ENCODE measurements at regions not wholly inside any gene's neighbourhood (a gene's known extent, or its start where the extent isn't known, plus 50 kb on each side); places are given as distances from the start of the nearest gene placed in this dataset.

DNA sequence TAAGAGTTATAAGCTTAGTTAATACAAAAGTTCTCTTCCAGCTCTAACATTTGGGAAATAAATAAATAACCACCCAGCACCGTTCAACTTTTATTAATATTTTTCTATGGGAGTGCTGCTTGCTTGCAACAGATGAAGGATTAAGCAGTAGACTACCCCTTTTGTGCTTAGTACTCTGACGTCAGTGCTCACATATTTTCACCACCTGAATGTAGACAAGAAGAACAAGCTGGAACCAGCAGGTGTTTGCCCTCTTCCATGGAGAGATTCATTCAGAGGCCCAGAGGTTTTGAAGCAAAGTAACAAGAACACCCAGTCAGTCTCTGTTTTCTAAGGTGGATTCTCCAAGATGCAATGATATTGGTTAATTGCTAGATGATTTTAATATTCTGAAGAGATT lies 307.1 kb upstream of the PIK3C3 start:
- Histone ChIP-seq H3K79me1 (ENCODE audit: low read depth, low read length) (no peaks in the 10 kb centered on the region), H2BK15ac (ENCODE audit: low read length) (no peak overlapping the region), H4K8ac (ENCODE audit: low read depth, low read length) (no peak overlapping the region), H3K4ac (ENCODE audit: low read length) (no peak overlapping the region), H3K36me3 (replicated peaks in 1 of 2; ENCODE audit: control insufficient read depth in 2 of 2, insufficient read depth in 2 of 2, low read length in 2 of 2) (no peaks in the 10 kb centered on the region), H3K14ac (ENCODE audit: low read length) (no peak overlapping the region), H3K4me1 (ENCODE audit: control insufficient read depth in 2 of 2, insufficient read depth in 1 of 2, low read depth in 1 of 2, low read length in 2 of 2) (no peaks in the 10 kb centered on the region), H3K4me3 (ENCODE audit: low read length in 2 of 2) (no peak overlapping the region), H2BK5ac (ENCODE audit: low read length) (no peak overlapping the region), H3K9me3 (replicated peaks in 1 of 2; ENCODE audit: control insufficient read depth in 2 of 2, insufficient read depth in 1 of 2, low read depth in 1 of 2, low read length in 2 of 2) (no peaks in the 10 kb centered on the region), H3K4me2 (ENCODE audit: insufficient read depth, low read length, poor library complexity, severe bottlenecking) (no peak overlapping the region), H2BK120ac (ENCODE audit: low read depth, low read length) (no peak overlapping the region), H2AK5ac (ENCODE audit: low read depth, low read length) (no peak overlapping the region), H3K27me3 (ENCODE audit: control insufficient read depth in 3 of 3, insufficient read depth in 3 of 3, low read depth in 1 of 3, low read length in 3 of 3) (no peaks in the 10 kb centered on the region), H2AFZ (ENCODE audit: low read length) (no peak overlapping the region), H3K9ac (ENCODE audit: low read depth, low read length, poor library complexity) (no peak overlapping the region), H4K91ac (ENCODE audit: low read depth, low read length, poor library complexity) (no peak overlapping the region), H2BK12ac (ENCODE audit: low read length) (no peak overlapping the region), H3K23ac (ENCODE audit: low read depth, low read length, poor library complexity) (no peak overlapping the region), H3K27ac (replicated peaks; ENCODE audit: low read length) (no peak overlapping the region), H3K18ac (ENCODE audit: low read length) (no peak overlapping the region)
- no CpG with 5 or more reads among the region's 2 CpGs for WGBS, 2 donors (ENCODE audit: extremely low coverage in 2 of 2, insufficient read length in 2 of 2, insufficient replicate concordance in 1 of 2)
- no peak for DNase-seq (ENCODE audit: low spot score)

DNA sequence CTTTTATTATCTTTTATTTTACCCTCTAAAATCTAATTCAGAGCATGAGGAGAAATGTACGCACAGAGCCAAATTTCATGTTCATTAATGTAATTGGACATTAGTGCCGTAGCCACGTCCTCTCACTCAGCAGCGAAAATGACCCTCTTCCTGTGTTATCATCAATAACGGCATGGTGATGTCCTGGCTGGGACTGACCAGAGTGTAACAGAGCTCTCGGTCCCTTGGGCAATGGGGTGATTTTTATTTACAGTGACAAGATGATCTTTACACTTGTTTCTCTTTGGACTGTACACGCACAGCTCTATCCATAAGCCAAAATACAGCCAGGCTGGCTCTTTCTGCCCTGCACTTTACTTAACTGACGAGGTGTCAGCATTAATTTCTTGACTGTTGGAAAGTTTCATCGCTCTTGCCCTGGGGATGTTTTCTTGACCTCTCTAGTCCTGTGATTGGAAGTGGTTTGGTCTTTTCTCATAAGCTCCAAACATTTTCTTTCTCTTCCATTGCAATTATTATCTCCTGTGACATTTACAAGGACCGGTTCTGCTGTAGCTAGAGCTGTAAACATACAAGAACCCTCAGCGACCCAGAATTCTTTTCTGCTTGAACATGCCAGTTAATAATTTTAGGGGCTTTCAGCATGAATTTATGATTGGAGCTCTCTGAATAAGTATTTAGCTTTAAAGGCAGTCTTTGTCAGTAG lies 308.0 kb upstream of the PIK3C3 start:
- Histone ChIP-seq H3K27me3 (ENCODE audit: control insufficient read depth in 3 of 3, insufficient read depth in 3 of 3, low read depth in 1 of 3, low read length in 3 of 3) (no peaks in the 10 kb centered on the region), H3K4ac (ENCODE audit: low read length) (no peak overlapping the region), H3K9me3 (replicated peaks in 1 of 2; ENCODE audit: control insufficient read depth in 2 of 2, insufficient read depth in 1 of 2, low read depth in 1 of 2, low read length in 2 of 2) (no peaks in the 10 kb centered on the region), H3K4me3 (ENCODE audit: low read length in 2 of 2) (no peak overlapping the region), H3K14ac (ENCODE audit: low read length) (no peak overlapping the region), H2BK5ac (ENCODE audit: low read length) (no peak overlapping the region), H3K79me1 (ENCODE audit: low read depth, low read length) (no peaks in the 10 kb centered on the region), H2BK120ac (ENCODE audit: low read depth, low read length) (no peak overlapping the region), H2AFZ (ENCODE audit: low read length) (no peak overlapping the region), H3K4me2 (ENCODE audit: insufficient read depth, low read length, poor library complexity, severe bottlenecking) (no peak overlapping the region), H3K4me1 (ENCODE audit: control insufficient read depth in 2 of 2, insufficient read depth in 1 of 2, low read depth in 1 of 2, low read length in 2 of 2) (no peaks in the 10 kb centered on the region), H3K27ac (replicated peaks; ENCODE audit: low read length) (no peak overlapping the region), H3K23ac (ENCODE audit: low read depth, low read length, poor library complexity) (no peak overlapping the region), H3K36me3 (replicated peaks in 1 of 2; ENCODE audit: control insufficient read depth in 2 of 2, insufficient read depth in 2 of 2, low read length in 2 of 2) (no peaks in the 10 kb centered on the region), H3K9ac (ENCODE audit: low read depth, low read length, poor library complexity) (no peak overlapping the region), H2AK5ac (ENCODE audit: low read depth, low read length) (no peak overlapping the region), H4K8ac (ENCODE audit: low read depth, low read length) (no peak overlapping the region), H3K18ac (ENCODE audit: low read length) (no peak overlapping the region), H2BK15ac (ENCODE audit: low read length) (no peak overlapping the region), H4K91ac (ENCODE audit: low read depth, low read length, poor library complexity) (no peak overlapping the region), H2BK12ac (ENCODE audit: low read length) (no peak overlapping the region)
- no CpG with 5 or more reads among the region's 11 CpGs for WGBS, 2 donors (ENCODE audit: extremely low coverage in 2 of 2, insufficient read length in 2 of 2, insufficient replicate concordance in 1 of 2)
- no peak for DNase-seq (ENCODE audit: low spot score)

DNA sequence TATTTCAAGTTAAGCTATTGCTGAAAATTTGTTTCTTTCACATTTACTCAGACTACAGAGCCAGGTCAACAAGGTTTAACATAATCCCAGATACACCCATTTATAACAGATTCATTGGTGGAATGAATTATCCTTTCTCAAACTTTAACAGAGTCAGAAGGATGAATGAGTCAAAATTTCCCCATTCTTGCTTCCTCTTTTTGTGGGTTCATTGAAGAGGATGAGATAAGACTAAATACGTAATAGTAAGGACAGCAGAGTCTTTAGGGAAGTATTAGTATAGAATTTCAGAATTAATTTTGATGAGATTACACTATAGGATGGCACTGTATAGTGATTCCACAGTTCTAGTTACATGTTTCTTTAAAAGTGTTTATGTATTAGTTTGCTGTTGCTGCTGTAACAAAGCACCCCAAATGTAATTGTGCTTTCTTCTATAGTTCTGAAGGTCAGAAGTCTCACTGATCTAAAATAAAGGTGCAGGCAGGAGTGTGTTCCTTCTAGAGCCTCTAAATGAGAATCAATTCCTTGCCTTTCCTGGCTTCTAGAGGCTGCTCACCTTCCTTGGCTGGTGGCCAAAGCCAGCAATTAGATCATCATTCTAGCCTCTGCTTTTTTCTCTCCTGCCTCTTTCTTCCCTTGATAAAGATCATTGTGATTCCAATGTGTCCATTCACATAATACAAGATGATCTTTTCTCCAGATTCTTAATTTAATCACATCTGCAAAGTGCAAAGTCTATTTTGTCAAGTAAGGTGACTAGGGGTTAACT lies 309.3 kb upstream of the PIK3C3 start:
- no CpG with 5 or more reads among the region's 1 CpG for WGBS, 2 donors (ENCODE audit: extremely low coverage in 2 of 2, insufficient read length in 2 of 2, insufficient replicate concordance in 1 of 2)
- H2AFZ ChIP-seq (ENCODE audit: low read length), result no peak overlapping the region
- H3K14ac ChIP-seq (ENCODE audit: low read length), result no peak overlapping the region
- H3K23ac ChIP-seq (ENCODE audit: low read depth, low read length, poor library complexity), result no peak overlapping the region
- H3K27me3 ChIP-seq (ENCODE audit: control insufficient read depth in 3 of 3, insufficient read depth in 3 of 3, low read depth in 1 of 3, low read length in 3 of 3), result no peaks in the 10 kb centered on the region
- H4K8ac ChIP-seq (ENCODE audit: low read depth, low read length), result no peak overlapping the region
- H3K36me3 ChIP-seq (replicated peaks in 1 of 2; ENCODE audit: control insufficient read depth in 2 of 2, insufficient read depth in 2 of 2, low read length in 2 of 2), result no peaks in the 10 kb centered on the region
- DNase-seq (ENCODE audit: low spot score), result no peak
- no peak overlapping the region for H4K91ac ChIP-seq (ENCODE audit: low read depth, low read length, poor library complexity)
- no peak overlapping the region for H3K4me2 ChIP-seq (ENCODE audit: insufficient read depth, low read length, poor library complexity, severe bottlenecking)
- no peak overlapping the region for H3K18ac ChIP-seq (ENCODE audit: low read length)
- no peak overlapping the region for H2AK5ac ChIP-seq (ENCODE audit: low read depth, low read length)
- H3K4me1 ChIP-seq (ENCODE audit: control insufficient read depth in 2 of 2, insufficient read depth in 1 of 2, low read depth in 1 of 2, low read length in 2 of 2), result no peaks in the 10 kb centered on the region
- H2BK120ac ChIP-seq (ENCODE audit: low read depth, low read length), result no peak overlapping the region
- H2BK15ac ChIP-seq (ENCODE audit: low read length), result no peak overlapping the region
- H3K27ac ChIP-seq (replicated peaks; ENCODE audit: low read length), result no peak overlapping the region
- no peak overlapping the region for H2BK12ac ChIP-seq (ENCODE audit: low read length)
- no peak overlapping the region for H3K9ac ChIP-seq (ENCODE audit: low read depth, low read length, poor library complexity)
- H3K4ac ChIP-seq (ENCODE audit: low read length), result no peak overlapping the region
- H3K79me1 ChIP-seq (ENCODE audit: low read depth, low read length), result no peaks in the 10 kb centered on the region
- no peak overlapping the region for H3K4me3 ChIP-seq (ENCODE audit: low read length in 2 of 2)
- H3K9me3 ChIP-seq (replicated peaks in 1 of 2; ENCODE audit: control insufficient read depth in 2 of 2, insufficient read depth in 1 of 2, low read depth in 1 of 2, low read length in 2 of 2), result no peaks in the 10 kb centered on the region
- H2BK5ac ChIP-seq (ENCODE audit: low read length), result no peak overlapping the region

DNA sequence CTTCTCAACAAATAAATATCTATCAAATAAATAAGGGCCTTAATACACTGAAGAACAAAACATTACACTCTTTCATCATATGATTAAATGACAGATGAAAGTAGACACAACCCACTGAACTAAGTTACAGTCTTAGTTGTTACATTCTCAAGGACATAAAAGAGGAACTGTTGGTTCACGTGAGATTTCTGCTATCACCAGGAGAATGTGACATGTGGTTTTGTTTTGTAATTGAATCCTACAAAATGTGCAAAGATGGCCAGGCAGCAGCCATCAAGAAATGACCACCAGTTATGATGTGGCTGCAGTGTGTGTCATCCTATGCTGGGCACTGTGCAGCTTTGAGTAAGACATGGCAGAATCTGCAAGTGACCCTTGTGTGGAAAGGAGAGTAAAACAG lies 310.6 kb upstream of the PIK3C3 start:
- no peaks in the 10 kb centered on the region for H3K36me3 ChIP-seq (replicated peaks in 1 of 2; ENCODE audit: control insufficient read depth in 2 of 2, insufficient read depth in 2 of 2, low read length in 2 of 2)
- no CpG with 5 or more reads among the region's 1 CpG for WGBS, 2 donors (ENCODE audit: extremely low coverage in 2 of 2, insufficient read length in 2 of 2, insufficient replicate concordance in 1 of 2)
- no peak for DNase-seq (ENCODE audit: low spot score)
- H3K27ac ChIP-seq (replicated peaks; ENCODE audit: low read length), result no peak overlapping the region
- H3K23ac ChIP-seq (ENCODE audit: low read depth, low read length, poor library complexity), result no peak overlapping the region
- H2BK5ac ChIP-seq (ENCODE audit: low read length), result no peak overlapping the region
- no peaks in the 10 kb centered on the region for H3K4me1 ChIP-seq (ENCODE audit: control insufficient read depth in 2 of 2, insufficient read depth in 1 of 2, low read depth in 1 of 2, low read length in 2 of 2)
- H3K14ac ChIP-seq (ENCODE audit: low read length), result no peak overlapping the region
- no peak overlapping the region for H3K4ac ChIP-seq (ENCODE audit: low read length)
- H2AFZ ChIP-seq (ENCODE audit: low read length), result no peak overlapping the region
- H2AK5ac ChIP-seq (ENCODE audit: low read depth, low read length), result no peak overlapping the region
- H4K91ac ChIP-seq (ENCODE audit: low read depth, low read length, poor library complexity), result no peak overlapping the region
- H3K27me3 ChIP-seq (ENCODE audit: control insufficient read depth in 3 of 3, insufficient read depth in 3 of 3, low read depth in 1 of 3, low read length in 3 of 3), result no peaks in the 10 kb centered on the region
- no peak overlapping the region for H3K9ac ChIP-seq (ENCODE audit: low read depth, low read length, poor library complexity)
- H3K4me2 ChIP-seq (ENCODE audit: insufficient read depth, low read length, poor library complexity, severe bottlenecking), result no peak overlapping the region
- no peaks in the 10 kb centered on the region for H3K9me3 ChIP-seq (replicated peaks in 1 of 2; ENCODE audit: control insufficient read depth in 2 of 2, insufficient read depth in 1 of 2, low read depth in 1 of 2, low read length in 2 of 2)
- H3K4me3 ChIP-seq (ENCODE audit: low read length in 2 of 2), result no peak overlapping the region
- no peak overlapping the region for H2BK12ac ChIP-seq (ENCODE audit: low read length)
- H3K18ac ChIP-seq (ENCODE audit: low read length), result no peak overlapping the region
- no peaks in the 10 kb centered on the region for H3K79me1 ChIP-seq (ENCODE audit: low read depth, low read length)
- H4K8ac ChIP-seq (ENCODE audit: low read depth, low read length), result no peak overlapping the region
- no peak overlapping the region for H2BK120ac ChIP-seq (ENCODE audit: low read depth, low read length)
- no peak overlapping the region for H2BK15ac ChIP-seq (ENCODE audit: low read length)

Data from neuronal stem cell (in vitro differentiated cells).